ENCODE measurements at regions not wholly inside any gene's neighbourhood (a gene's known extent, or its start where the extent isn't known, plus 50 kb on each side); places are given as distances from the start of the nearest gene placed in this dataset.

- TF ChIP-seq CTCF (conservative IDR thresholded peaks at IDR 0.05; ENCODE audit: low read length) (no peak), EZH2phosphoT487 (IDR thresholded peaks at IDR 0.05; ENCODE audit: borderline replicate concordance, low read depth, low read length) (no peak)
These were observed 115.2 kb downstream of the NAA11 start for GRCh38 chr4:79210636-79211049.

Data from OCI-LY7 (cell line).